Testis (tissue), 2 donors: ENCODE measurements at regions not wholly inside any gene's neighbourhood (a gene's known extent, or its start where the extent isn't known, plus 50 kb on each side); places are given as distances from the start of the nearest gene placed in this dataset.

Experiments used
- DNase-seq: peaks from one replicate; pipeline ENCODE4 v3.0.0-alpha.2; 2019
- H3K27ac ChIP-seq, 2 donors: fragments of 200-600 bp; sonication (generic); one replicate each; pipeline ENCODE4 v1.5.1; 2019
- H3K27me3 ChIP-seq: fragments of 200-600 bp; sonication (generic); one replicate; pipeline ENCODE4 v1.5.1; 2019
- H3K36me3 ChIP-seq: fragments of 200-600 bp; sonication (generic); one replicate; pipeline ENCODE4 v1.5.1; 2017; ENCODE audit warnings: low read depth; ENCODE audit errors: missing control alignments
- H3K4me1 ChIP-seq: fragments of 200-600 bp; sonication (generic); one replicate; pipeline ENCODE4 v1.5.1; 2019
- H3K4me3 ChIP-seq, 2 donors: fragments of 200-600 bp; sonication (generic); one replicate each; pipeline ENCODE4 v1.5.1; 2017 to 2019
- H3K9me3 ChIP-seq: fragments of 200-600 bp; sonication (generic); one replicate; pipeline ENCODE4 v1.5.1; 2017
- CTCF ChIP-seq, 3 experiments: fragments of 450-650 bp in 2 of 3; fragments of 200-600 bp in 1 of 3; sonication (generic) in 1 of 3; IDR thresholded peaks; one replicate each; pipeline ENCODE4 v1.5.1; 2016 to 2019; ENCODE audit warnings: antibody characterized with exemption in 3 of 3, mild to moderate bottlenecking in 2 of 3, moderate library complexity in 1 of 3
- POLR2A ChIP-seq: fragments of 450-650 bp; IDR thresholded peaks from one replicate; pipeline ENCODE4 v1.6.1; 2017; ENCODE audit warnings: antibody characterized with exemption, mild to moderate bottlenecking, moderate library complexity
- WGBS, 2 donors: methylation state at CpG; one replicate each; pipeline ENCODE4 v1.1.5; 2018; 5-methylcytosine and 5-hydroxymethylcytosine counted together
- intact Hi-C: fragments of 100-400 bp; cut with DNase I; formaldehyde crosslinking; loops from one replicate; pipeline ENCODE4 v1.15.1; 2023; ENCODE audit warnings: low total_unique reads

GRCh38 chr15:35934383-35935049, 388.6 kb upstream of the DPH6 start:
- intact Hi-C loops = no loop called here
- Histone ChIP-seq H3K27me3 (no peaks in the 10 kb centered on the region), H3K27ac (no peak overlapping the region), H3K4me3 (no peak overlapping the region), H3K36me3 (no peaks in the 10 kb centered on the region), H3K9me3 (no peaks in the 10 kb centered on the region), H3K4me1 (no peaks in the 10 kb centered on the region)
- no peak for TF ChIP-seq POLR2A
- TF ChIP-seq CTCF (IDR thresholded peaks at IDR 0.05) = no peak
- DNase-seq = no peak
- WGBS, 2 donors = 85 to 86% methylated on average over 3 of the region's 3 CpGs

- Histone ChIP-seq H3K27ac (no peak overlapping the region), H3K9me3 (no peaks in the 10 kb centered on the region), H3K27me3 (no peaks in the 10 kb centered on the region), H3K4me1 (no peaks in the 10 kb centered on the region), H3K36me3 (no peaks in the 10 kb centered on the region), H3K4me3 (no peak overlapping the region)
- 92 to 93% methylated on average over 2 of the region's 2 CpGs for WGBS, 2 donors
- intact Hi-C loops = no loop called here
- DNase-seq = no peak
- TF ChIP-seq CTCF (IDR thresholded peaks at IDR 0.05) = no peak
- no peak for TF ChIP-seq POLR2A
Observed at GRCh38 chr15:35936284-35936683, 390.3 kb upstream of the DPH6 start.

GRCh38 chr15:35937380-35937779, 391.4 kb upstream of the DPH6 start:
- Histone ChIP-seq H3K27me3 (no peaks in the 10 kb centered on the region), H3K4me1 (no peaks in the 10 kb centered on the region), H3K9me3 (no peaks in the 10 kb centered on the region), H3K27ac (no peak overlapping the region), H3K36me3 (no peaks in the 10 kb centered on the region), H3K4me3 (no peak overlapping the region)
- intact Hi-C loops = no loop called here
- no peak for DNase-seq
- 82 to 93% methylated on average over 1 of the region's 1 CpG for WGBS, 2 donors
- no peak for TF ChIP-seq CTCF (IDR thresholded peaks at IDR 0.05)

GRCh38 chr15:35944945-35945585, 399.1 kb upstream of the DPH6 start:
- TF ChIP-seq POLR2A (no peak), CTCF (IDR thresholded peaks at IDR 0.05) (no peak)
- WGBS, 2 donors = 83 to 85% methylated on average over 8 of the region's 8 CpGs
- Histone ChIP-seq H3K4me1 (no peaks in the 10 kb centered on the region), H3K4me3 (no peak overlapping the region), H3K27ac (no peak overlapping the region), H3K9me3 (no peaks in the 10 kb centered on the region), H3K36me3 (no peaks in the 10 kb centered on the region), H3K27me3 (no peaks in the 10 kb centered on the region)
- no peak for DNase-seq
- intact Hi-C loops = no loop called here

- no peaks in the 10 kb centered on the region for H3K27me3 ChIP-seq
- H3K4me1 ChIP-seq = no peaks in the 10 kb centered on the region
- 82 to 86% methylated on average over 3 of the region's 3 CpGs for WGBS, 2 donors
- TF ChIP-seq POLR2A = no peak
- no peak for TF ChIP-seq CTCF (IDR thresholded peaks at IDR 0.05)
- no peak overlapping the region for H3K4me3 ChIP-seq
- no peaks in the 10 kb centered on the region for H3K36me3 ChIP-seq
- intact Hi-C loops = no loop called here
- no peak overlapping the region for H3K27ac ChIP-seq
- H3K9me3 ChIP-seq = no peaks in the 10 kb centered on the region
- no peak for DNase-seq
Observed at GRCh38 chr15:35953424-35953823, 407.5 kb upstream of the DPH6 start.
